HepG2 (cell line): ENCODE measurements at regions not wholly inside any gene's neighbourhood (a gene's known extent, or its start where the extent isn't known, plus 50 kb on each side); places are given as distances from the start of the nearest gene placed in this dataset.

Experiments used
- CHD2 ChIP-seq: IDR thresholded peaks from 2 replicates; pipeline ENCODE4 v1.6.1; 2011; ENCODE audit warnings: low read depth, low read length, improper control_type of control experiment
- SMAD3 ChIP-seq: sonication (generic); formaldehyde crosslinking; IDR thresholded peaks from 2 replicates; pipeline ENCODE4 v1.4.0; 2020; ENCODE audit warnings: missing genetic modification reagents
- TEAD3 ChIP-seq: optimal IDR thresholded peaks from 2 replicates; pipeline ENCODE3; 2016; ENCODE audit warnings: borderline replicate concordance
- ZBTB26 ChIP-seq: IDR thresholded peaks from 2 replicates; pipeline ENCODE4 v1.6.1; 2016; ENCODE audit warnings: missing compliant biosample characterization, missing genetic modification reagents, borderline replicate concordance
- ZNF225 ChIP-seq: sonication (generic); formaldehyde crosslinking; IDR thresholded peaks from 2 replicates; pipeline ENCODE4 v1.4.0; 2020; ENCODE audit warnings: mild to moderate bottlenecking, missing genetic modification reagents
- ZNF777 ChIP-seq: sonication (generic); formaldehyde crosslinking; IDR thresholded peaks from 2 replicates; pipeline ENCODE4 v1.4.0; 2020; ENCODE audit warnings: missing genetic modification reagents
- TF ChIP-seq, protein P1 (sequence below): sonication (generic); formaldehyde crosslinking; IDR thresholded peaks from 2 replicates; pipeline ENCODE4 v1.8.1; 2022; ENCODE audit warnings: low read depth, mild to moderate bottlenecking, missing genetic modification reagents
- TF ChIP-seq, protein P2 (sequence below): sonication (generic); formaldehyde crosslinking; IDR thresholded peaks from 2 replicates; pipeline ENCODE4 v1.4.0; 2020; ENCODE audit warnings: mild to moderate bottlenecking, missing genetic modification reagents, borderline replicate concordance
- TF ChIP-seq, protein P3 (sequence below): sonication (generic); formaldehyde crosslinking; IDR thresholded peaks from 2 replicates; pipeline ENCODE4 v1.8.0; 2022; ENCODE audit warnings: missing genetic modification reagents, mild to moderate bottlenecking, borderline replicate concordance
- TF ChIP-seq, protein P4 (sequence below): IDR thresholded peaks from 2 replicates; pipeline ENCODE4 v1.6.1; 2016; ENCODE audit warnings: mild to moderate bottlenecking, missing biosample characterization, missing genetic modification reagents
- TF ChIP-seq, protein P5 (sequence below): sonication (generic); formaldehyde crosslinking; IDR thresholded peaks from 2 replicates; pipeline ENCODE4 v1.5.0; 2020; ENCODE audit warnings: mild to moderate bottlenecking, missing genetic modification reagents, borderline replicate concordance

DNA sequence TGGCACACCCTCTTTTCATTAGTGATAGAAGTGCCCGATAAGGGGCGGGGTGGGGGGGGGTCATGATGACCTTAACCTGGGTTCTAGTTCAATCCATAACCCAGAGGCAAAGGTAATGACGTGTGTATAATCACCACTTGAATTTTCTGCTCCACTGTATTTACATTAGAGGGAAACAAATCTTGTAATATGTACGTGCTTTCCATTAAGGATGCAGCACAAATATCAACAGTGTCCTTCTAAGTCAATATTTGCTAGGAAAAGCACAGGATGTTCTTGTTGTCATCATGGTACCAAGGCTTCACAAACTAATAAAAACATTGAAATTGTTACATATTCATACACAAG lies 121.2 kb upstream of the SLC38A2 start (continued):
- TF ChIP-seq ZNF777 (CRISPR knock-in tag) (no peak), SMAD3 (0 out of 2 replicates have a peak, but pooled peaks have one; percentile 73), ZNF225 (no peak), ZBTB26 (CRISPR knock-in tag) (peak; percentile 50; the same call in 1 of the 2 replicates), TEAD3 (CRISPR knock-in tag) (peak; percentile 77), CHD2 (no peak)
- TF ChIP-seq, protein P1, sequence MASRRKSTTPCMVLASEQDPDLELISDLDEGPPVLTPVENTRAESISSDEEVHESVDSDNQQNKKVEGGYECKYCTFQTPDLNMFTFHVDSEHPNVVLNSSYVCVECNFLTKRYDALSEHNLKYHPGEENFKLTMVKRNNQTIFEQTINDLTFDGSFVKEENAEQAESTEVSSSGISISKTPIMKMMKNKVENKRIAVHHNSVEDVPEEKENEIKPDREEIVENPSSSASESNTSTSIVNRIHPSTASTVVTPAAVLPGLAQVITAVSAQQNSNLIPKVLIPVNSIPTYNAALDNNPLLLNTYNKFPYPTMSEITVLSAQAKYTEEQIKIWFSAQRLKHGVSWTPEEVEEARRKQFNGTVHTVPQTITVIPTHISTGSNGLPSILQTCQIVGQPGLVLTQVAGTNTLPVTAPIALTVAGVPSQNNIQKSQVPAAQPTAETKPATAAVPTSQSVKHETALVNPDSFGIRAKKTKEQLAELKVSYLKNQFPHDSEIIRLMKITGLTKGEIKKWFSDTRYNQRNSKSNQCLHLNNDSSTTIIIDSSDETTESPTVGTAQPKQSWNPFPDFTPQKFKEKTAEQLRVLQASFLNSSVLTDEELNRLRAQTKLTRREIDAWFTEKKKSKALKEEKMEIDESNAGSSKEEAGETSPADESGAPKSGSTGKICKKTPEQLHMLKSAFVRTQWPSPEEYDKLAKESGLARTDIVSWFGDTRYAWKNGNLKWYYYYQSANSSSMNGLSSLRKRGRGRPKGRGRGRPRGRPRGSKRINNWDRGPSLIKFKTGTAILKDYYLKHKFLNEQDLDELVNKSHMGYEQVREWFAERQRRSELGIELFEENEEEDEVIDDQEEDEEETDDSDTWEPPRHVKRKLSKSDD = no peak
- TF ChIP-seq, protein P2, sequence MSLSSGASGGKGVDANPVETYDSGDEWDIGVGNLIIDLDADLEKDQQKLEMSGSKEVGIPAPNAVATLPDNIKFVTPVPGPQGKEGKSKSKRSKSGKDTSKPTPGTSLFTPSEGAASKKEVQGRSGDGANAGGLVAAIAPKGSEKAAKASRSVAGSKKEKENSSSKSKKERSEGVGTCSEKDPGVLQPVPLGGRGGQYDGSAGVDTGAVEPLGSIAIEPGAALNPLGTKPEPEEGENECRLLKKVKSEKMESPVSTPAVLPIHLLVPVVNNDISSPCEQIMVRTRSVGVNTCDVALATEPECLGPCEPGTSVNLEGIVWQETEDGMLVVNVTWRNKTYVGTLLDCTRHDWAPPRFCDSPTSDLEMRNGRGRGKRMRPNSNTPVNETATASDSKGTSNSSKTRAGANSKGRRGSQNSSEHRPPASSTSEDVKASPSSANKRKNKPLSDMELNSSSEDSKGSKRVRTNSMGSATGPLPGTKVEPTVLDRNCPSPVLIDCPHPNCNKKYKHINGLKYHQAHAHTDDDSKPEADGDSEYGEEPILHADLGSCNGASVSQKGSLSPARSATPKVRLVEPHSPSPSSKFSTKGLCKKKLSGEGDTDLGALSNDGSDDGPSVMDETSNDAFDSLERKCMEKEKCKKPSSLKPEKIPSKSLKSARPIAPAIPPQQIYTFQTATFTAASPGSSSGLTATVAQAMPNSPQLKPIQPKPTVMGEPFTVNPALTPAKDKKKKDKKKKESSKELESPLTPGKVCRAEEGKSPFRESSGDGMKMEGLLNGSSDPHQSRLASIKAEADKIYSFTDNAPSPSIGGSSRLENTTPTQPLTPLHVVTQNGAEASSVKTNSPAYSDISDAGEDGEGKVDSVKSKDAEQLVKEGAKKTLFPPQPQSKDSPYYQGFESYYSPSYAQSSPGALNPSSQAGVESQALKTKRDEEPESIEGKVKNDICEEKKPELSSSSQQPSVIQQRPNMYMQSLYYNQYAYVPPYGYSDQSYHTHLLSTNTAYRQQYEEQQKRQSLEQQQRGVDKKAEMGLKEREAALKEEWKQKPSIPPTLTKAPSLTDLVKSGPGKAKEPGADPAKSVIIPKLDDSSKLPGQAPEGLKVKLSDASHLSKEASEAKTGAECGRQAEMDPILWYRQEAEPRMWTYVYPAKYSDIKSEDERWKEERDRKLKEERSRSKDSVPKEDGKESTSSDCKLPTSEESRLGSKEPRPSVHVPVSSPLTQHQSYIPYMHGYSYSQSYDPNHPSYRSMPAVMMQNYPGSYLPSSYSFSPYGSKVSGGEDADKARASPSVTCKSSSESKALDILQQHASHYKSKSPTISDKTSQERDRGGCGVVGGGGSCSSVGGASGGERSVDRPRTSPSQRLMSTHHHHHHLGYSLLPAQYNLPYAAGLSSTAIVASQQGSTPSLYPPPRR (CRISPR knock-in tag) = peak; percentile 94
- TF ChIP-seq, protein P3, sequence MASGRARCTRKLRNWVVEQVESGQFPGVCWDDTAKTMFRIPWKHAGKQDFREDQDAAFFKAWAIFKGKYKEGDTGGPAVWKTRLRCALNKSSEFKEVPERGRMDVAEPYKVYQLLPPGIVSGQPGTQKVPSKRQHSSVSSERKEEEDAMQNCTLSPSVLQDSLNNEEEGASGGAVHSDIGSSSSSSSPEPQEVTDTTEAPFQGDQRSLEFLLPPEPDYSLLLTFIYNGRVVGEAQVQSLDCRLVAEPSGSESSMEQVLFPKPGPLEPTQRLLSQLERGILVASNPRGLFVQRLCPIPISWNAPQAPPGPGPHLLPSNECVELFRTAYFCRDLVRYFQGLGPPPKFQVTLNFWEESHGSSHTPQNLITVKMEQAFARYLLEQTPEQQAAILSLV (CRISPR knock-in tag) = no peak
- TF ChIP-seq, protein P4, sequence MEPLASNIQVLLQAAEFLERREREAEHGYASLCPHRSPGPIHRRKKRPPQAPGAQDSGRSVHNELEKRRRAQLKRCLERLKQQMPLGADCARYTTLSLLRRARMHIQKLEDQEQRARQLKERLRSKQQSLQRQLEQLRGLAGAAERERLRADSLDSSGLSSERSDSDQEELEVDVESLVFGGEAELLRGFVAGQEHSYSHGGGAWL = no peak
- TF ChIP-seq, protein P5, sequence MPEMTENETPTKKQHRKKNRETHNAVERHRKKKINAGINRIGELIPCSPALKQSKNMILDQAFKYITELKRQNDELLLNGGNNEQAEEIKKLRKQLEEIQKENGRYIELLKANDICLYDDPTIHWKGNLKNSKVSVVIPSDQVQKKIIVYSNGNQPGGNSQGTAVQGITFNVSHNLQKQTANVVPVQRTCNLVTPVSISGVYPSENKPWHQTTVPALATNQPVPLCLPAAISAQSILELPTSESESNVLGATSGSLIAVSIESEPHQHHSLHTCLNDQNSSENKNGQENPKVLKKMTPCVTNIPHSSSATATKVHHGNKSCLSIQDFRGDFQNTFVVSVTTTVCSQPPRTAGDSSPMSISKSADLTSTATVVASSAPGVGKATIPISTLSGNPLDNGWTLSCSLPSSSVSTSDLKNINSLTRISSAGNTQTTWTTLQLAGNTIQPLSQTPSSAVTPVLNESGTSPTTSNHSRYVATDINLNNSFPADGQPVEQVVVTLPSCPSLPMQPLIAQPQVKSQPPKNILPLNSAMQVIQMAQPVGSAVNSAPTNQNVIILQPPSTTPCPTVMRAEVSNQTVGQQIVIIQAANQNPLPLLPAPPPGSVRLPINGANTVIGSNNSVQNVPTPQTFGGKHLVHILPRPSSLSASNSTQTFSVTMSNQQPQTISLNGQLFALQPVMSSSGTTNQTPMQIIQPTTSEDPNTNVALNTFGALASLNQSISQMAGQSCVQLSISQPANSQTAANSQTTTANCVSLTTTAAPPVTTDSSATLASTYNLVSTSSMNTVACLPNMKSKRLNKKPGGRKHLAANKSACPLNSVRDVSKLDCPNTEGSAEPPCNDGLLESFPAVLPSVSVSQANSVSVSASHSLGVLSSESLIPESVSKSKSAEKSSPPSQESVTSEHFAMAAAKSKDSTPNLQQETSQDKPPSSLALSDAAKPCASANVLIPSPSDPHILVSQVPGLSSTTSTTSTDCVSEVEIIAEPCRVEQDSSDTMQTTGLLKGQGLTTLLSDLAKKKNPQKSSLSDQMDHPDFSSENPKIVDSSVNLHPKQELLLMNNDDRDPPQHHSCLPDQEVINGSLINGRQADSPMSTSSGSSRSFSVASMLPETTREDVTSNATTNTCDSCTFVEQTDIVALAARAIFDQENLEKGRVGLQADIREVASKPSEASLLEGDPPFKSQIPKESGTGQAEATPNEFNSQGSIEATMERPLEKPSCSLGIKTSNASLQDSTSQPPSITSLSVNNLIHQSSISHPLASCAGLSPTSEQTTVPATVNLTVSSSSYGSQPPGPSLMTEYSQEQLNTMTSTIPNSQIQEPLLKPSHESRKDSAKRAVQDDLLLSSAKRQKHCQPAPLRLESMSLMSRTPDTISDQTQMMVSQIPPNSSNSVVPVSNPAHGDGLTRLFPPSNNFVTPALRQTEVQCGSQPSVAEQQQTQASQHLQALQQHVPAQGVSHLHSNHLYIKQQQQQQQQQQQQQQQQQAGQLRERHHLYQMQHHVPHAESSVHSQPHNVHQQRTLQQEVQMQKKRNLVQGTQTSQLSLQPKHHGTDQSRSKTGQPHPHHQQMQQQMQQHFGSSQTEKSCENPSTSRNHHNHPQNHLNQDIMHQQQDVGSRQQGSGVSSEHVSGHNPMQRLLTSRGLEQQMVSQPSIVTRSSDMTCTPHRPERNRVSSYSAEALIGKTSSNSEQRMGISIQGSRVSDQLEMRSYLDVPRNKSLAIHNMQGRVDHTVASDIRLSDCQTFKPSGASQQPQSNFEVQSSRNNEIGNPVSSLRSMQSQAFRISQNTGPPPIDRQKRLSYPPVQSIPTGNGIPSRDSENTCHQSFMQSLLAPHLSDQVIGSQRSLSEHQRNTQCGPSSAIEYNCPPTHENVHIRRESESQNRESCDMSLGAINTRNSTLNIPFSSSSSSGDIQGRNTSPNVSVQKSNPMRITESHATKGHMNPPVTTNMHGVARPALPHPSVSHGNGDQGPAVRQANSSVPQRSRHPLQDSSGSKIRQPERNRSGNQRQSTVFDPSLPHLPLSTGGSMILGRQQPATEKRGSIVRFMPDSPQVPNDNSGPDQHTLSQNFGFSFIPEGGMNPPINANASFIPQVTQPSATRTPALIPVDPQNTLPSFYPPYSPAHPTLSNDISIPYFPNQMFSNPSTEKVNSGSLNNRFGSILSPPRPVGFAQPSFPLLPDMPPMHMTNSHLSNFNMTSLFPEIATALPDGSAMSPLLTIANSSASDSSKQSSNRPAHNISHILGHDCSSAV (CRISPR knock-in tag) = no peak
